NCI-H510A treated with DMSO at 0.1 percent for 48 hours (cell line): ENCODE measurements at regions not wholly inside any gene's neighbourhood (a gene's known extent, or its start where the extent isn't known, plus 50 kb on each side); places are given as distances from the start of the nearest gene placed in this dataset.
"Not testable (repeated sequence)": the region's sequence is repeated elsewhere in the genome, so short reads cannot be mapped to it uniquely, and the experiment has no call there.

ENCODE experiments used
- DNase-seq: peaks from one replicate; lab custom pipeline; 2025; lab: John Stamatoyannopoulos, UW

DNA sequence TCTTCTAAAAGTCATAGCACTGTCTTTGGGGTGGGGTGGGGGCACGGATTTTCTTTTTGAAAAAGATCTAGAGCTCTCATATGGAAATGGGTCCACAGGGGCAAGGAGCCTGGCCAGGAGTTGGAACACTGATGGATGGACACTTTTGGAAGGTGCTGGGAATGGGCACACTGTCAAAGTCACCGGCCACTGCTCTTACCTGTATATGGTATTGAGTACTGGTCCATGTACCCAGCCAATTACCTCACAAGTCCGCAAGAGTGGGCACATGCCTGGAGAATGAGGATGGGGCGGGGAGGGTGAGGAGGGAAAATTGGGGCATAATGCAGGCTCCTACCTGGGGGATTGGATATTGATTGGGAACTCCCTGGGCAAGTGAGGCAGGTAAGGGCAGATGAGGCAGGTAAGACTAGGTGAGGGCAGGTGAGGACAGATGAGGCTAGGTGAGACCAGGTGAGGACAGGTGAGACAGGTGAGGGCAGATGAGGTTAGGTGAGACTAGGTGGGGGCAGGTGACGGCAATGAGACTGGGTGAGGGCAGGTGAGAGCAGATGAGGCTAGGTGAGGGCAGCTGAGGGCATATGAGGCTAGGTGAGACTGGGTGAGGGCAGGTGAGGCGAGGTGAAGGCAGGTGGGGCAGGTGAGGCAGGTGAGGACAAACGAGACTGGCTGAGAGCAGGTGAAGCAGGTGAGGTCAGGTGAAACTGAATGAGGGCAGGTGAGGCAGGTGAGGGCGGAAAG is 167.9 kb downstream of the NRN1 start:
- DNase-seq = no peak

DNA sequence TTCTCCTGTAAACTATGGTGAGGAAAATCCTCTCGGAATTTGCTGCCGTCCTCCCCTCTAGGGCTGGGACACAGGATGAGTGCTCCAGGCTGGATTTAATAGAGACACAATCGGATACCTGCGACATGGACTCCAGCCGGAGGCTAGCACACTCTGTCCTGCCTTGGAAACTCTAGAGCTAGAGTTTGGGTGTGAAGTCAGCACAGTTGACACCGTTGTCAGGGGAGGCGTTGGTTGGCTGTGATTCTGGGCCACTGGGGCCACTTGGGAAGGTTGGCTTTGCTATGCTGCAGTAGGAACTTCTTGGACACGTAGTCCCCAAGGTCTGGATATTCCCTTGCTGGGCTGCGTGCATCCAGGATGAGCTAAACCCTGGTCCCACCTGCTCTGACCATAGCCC is 169.4 kb downstream of the NRN1 start:
- no peak for DNase-seq

DNA sequence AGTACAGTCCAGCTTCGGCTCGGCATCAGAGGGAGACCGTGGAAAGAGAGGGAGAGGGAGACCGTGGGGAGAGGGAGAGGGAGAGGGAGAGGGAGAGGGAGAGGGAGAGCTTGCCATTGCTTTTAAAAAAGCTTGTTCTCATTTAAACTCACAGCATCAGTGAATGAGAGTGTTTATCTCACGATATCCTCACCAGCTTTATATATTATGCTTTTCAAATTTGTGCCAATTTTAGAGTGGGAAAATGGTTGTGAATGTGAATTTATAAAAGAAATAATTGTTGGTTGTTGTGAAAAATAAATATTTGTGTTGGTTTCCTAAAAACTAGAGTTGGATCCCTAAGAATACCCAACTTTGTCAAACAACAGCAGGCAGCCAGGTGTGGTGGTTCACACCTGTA is 170.1 kb downstream of the NRN1 start:
- not testable (repeated sequence) for DNase-seq

DNA sequence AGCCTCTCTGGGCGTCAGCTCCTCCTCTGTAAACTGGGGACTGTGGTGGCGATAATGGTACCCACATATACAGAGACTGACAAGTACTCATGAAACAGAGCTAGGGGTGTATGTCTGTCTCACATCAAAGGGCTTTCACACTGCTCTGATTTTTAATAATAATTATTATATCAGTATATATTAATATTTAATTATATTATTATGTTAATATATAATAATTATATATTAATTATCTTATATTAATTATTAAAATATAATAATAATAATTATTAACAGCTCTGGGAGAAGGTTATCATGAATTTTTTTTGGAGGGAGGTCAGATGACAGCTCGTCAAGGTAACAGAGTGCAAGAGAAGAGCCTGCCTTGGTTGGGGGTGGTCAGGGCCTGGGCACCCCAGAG is 173.6 kb downstream of the NRN1 start:
- DNase-seq = no peak

DNA sequence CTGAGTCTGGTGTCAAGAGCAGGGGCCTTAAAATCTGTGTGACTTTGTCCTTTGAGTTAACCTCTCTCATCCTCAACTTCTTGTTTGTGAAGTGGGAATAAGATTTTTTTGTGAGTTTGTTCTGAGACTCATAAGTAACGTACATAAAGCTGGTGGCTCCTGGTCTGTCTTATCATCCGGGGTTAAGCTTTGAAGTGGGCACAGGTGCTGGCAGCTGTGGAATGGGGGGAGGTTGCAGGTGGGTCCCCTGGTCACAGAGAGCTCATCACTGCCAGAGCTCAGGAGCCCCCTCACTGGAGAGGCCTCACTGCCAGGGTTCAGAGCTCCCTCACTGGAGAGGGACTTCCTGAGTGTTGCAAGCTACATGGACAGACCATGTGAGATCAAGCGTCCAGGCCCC is 174.1 kb downstream of the NRN1 start:
- DNase-seq = no peak

DNA sequence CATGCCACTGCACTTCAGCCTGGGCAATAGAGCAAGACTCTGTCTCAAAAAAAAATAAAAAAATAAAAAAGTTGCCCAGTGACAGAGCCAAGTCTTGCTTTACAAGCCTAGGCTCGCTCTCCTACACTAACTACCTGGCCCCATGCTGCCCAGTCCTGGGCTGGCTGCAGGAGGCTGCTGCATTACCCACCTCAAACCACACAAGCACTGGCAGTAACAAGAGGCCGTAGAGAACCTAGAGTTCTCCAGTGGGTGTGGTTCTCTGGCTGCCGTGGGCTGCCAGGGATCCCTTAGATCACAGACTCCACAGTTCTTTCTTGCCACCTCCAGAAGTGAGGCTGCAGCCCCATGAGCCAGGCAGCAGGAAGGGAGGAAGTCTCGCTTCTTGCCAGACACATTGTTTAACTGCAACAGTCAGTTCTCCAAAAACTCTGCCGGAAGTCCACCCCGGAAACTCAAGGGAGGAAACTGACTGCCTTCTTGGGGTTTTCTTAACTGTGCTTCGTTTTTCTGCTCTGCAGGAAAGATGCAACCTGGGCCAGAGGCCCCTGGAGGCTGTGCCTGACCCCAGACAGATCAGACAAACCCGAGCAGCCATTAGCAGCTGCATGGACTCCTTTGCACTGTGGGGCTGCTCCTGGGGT is 175.4 kb downstream of the NRN1 start:
- not testable (repeated sequence) for DNase-seq

DNA sequence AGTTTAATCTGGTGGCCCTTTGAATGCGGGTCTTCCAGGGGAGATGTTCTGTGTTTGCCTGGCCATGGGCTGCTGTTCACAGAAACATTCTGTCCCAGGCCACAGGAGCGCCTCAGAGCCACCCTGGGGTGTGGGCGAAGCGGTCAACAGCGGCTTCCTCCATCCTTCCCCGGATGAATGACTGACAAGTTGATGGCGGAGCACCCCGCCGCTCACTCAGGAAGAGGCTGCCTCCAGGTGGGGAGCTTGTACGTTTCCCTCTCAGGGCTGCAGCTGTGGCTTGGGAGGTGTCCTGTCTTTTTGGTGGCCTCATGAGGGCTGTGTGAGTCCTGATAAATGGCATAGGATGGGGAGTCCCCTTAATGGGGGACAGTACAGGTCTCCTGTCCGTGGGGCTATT is 178.4 kb downstream of the NRN1 start:
- no peak for DNase-seq

DNA sequence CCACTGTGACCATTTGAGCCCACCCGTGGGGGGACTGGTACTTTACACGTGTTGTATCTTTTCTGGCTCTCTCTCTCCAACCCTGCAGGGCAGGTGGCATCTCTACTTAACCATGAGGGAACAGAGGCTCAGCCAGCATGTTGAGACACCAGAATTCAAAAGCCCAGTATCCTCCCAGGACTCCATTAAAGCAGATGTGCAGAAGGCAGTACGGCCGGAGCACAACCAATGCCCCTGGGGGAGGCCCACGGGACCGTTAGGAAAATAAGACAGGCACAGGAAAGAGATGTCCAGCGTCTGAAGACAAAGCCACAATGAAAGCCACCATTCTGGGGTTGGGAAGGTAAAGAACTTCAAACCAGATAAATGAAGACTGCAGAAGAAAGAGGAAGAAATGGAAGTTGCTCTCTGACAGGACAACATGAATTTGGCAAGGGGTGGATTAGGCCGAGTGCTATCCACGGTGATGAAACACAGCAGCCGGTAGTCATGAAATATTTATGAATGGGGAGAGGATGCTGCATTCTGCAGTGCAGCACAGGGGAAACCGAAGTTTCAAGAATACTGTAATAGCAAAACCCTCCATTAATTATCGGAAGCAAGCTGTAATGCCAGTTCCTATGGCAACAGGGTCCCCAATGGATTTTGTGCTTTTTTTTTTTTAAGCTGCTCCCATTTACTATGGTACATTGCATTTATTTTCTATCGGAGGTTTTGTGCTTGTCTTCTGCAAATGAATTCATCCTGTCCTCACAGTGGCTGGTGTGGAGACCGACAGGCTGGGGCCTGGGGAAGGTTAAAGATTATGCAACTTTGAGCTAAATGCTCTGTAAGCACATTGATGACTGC is 179.4 kb downstream of the NRN1 start:
- DNase-seq = no peak

DNA sequence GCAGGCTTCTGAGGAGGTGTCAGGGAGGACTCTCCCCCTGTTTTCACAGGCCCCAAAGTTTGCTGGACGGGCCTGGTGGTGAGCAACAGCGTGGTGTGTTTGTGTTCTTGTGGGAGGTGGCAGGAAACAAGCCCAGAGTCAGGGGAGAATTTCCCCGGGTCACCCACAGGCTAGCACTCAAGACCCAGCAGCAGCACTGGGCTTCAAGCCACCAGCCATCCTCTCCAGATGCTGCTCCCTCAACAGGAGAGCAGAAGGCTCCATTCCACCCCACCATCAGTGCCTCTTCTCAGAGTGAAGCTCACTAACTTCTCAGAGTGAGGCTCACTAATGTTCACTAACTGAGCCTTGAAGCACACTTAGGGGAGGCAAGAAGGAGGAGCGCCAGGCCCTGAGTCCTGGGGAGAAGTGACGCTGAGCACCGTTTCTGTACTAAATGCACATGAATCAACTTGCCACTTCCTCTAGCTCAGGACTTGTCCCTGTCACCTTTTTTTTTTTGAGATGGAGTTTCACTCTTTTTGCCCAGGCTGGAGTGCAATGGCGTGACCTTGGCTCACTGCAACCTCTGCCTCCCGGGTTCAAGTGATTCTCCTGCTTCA is 182.2 kb downstream of the NRN1 start:
- DNase-seq = not testable (repeated sequence)
